Non-pigmented ciliary epithelial cell (primary cell): ENCODE measurements at regions not wholly inside any gene's neighbourhood (a gene's known extent, or its start where the extent isn't known, plus 50 kb on each side); places are given as distances from the start of the nearest gene placed in this dataset.
A peak's percentile ranks its signal among the peaks of the same experiment; 100 is the strongest.

Experiments used
- DNase-seq: peaks from one replicate; pipeline ENCODE4 v3.0.0-alpha.2; 2010; ENCODE audit warnings: low read depth

GRCh38 chr11:23023319-23023718 is 163.0 kb upstream of the CCDC179 start:
- no peak for DNase-seq

GRCh38 chr11:23041001-23041503 is 180.8 kb upstream of the CCDC179 start:
- DNase-seq = no peak

GRCh38 chr11:23058656-23059055 is 198.4 kb upstream of the CCDC179 start:
- no peak for DNase-seq

- DNase-seq = no peak
Measured at GRCh38 chr11:23063276-23063675, 203.0 kb upstream of the CCDC179 start.

DNA sequence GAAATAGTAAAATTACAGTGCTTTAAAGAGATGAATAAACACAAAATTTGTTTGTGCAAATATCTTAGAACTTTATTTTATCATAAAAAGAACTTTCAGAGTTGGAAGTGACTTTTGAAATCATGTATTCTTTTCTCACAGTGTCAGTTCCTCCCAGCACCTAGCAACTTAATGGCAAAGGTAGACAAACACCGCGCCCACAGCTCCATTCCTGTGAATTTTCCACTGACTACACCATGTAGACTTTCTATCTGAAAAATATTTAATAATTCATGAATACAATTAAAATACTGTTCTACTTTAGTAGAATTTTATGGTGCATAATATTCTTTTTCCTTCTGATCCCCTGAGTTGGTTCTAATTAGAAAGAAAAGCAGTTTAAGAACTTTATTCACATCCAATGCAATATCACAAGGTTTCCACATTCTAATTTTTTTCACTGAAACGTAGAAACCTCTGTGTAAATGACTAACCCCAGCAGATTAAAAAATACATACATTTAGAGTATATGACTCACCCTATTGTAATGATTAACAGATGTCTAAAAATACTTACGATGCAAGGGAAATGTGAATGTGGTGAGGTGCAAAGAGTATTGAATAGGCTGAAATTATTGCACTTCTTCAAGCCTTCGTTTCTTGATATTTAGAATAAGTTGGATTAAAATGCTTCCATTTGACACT is 218.2 kb upstream of the CCDC179 start:
- DNase-seq = peak; percentile 38

DNA sequence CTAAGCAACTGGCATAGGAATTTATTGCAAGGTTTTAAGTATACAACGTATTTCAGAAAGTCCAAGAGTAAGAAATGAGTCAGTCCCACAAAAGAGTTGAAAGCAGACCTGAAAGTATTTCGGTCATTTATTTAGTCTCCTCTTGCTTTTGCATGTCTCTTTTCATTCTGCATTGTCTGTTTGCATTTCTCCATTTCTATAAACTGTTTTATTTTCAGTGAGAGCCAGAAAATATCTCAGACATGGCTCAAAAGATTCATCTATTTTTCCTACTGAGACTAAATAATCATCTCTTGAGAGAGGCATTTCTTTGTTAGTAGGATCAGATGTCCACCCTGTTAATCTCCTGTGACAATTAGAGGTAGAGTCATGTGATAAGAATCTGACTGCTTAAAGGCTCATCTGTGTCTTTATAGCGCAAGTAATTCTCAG is 219.1 kb upstream of the CCDC179 start:
- DNase-seq = peak; percentile 24

GRCh38 chr11:23087407-23087806 is 227.1 kb upstream of the CCDC179 start:
- DNase-seq = no peak

DNA sequence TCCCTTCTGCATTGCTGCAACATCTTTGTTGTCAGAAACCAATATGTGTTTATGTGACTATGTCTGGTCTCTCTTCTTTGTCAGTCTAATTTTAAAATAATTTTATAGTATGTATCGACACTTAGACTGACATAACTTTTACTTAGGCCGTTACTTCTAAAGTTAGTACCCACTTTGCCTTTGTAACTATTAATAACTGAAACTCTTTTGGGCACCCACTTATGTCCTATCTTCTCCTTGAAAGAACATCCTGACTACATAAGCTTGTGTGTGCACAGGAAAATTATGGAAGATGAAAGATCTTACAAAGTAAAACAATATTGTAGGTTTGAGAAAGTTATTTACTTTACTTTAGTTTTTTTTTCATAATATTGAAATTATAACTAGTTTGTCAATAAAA is 230.4 kb upstream of the CCDC179 start:
- no peak for DNase-seq

- no peak for DNase-seq
Measured at GRCh38 chr11:23095650-23096189, 235.4 kb upstream of the CCDC179 start.

DNA sequence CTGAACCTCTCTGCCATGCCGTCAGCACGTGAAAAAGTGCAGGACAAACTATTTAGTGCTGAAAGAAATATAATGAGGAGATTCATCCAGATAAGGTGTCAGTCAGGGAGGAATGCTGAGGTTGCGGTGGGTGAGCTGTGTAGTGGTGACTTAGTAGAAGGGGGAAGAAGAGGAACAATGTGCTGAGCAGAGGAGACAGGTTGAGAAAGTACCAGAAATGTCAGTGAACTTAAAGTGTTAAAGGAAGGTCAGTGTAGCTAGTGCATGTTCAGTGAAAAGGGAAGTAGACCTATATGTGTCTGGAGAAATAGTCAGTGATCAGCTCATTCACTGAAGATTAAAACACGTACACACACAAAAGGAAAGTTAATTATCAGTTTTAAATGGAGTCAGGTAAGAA is 237.6 kb upstream of the CCDC179 start:
- DNase-seq = no peak

GRCh38 chr11:23099256-23099655 is 239.0 kb upstream of the CCDC179 start:
- DNase-seq = no peak

- DNase-seq = no peak
Measured at GRCh38 chr11:23100726-23101125, 240.5 kb upstream of the CCDC179 start.

GRCh38 chr11:23103416-23103815 is 243.1 kb upstream of the CCDC179 start:
- DNase-seq = no peak

- DNase-seq = no peak
Measured at GRCh38 chr11:23111527-23111926, 251.3 kb upstream of the CCDC179 start.

DNA sequence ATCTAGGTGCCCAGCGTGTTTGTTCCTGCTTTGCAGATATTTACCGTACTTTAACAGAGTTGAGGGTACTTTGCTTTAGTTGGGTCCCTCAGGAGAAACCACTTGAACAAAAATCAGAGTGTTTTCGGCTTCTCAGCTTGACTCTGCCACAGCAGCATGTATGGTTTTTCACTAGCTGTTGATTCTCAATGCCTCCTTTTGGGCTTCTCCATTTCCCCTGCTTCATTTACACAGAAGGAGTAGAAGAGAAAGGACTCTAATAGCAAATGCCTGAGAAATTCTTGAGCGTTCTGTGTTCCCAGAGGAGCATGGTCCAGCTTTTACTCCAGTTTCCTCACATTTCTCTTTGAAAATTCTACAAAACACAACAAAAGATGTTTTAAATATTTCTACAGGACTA is 252.1 kb upstream of the CCDC179 start:
- DNase-seq = no peak

GRCh38 chr11:23112987-23113886 is 253.0 kb upstream of the CCDC179 start:
- no peak for DNase-seq

DNA sequence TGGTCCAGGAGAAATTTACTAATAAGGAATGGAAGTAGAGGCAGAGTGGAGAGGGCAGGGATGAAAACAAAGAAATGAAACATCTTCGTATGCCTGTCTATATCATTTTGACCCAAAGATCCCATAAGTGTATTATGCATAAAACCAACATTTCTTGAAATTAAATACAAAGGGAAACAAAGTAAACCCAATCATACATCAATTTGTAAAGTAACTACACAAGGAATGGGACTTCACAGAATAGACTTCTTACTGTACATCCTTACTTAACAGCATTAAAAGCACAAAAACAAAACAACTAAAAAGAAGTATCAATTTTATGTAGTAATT is 253.6 kb upstream of the CCDC179 start:
- DNase-seq = no peak

- DNase-seq = peak; percentile 26
Measured at GRCh38 chr11:23123753-23124152, 263.5 kb upstream of the CCDC179 start.

- no peak for DNase-seq
Measured at GRCh38 chr11:23124249-23124648, 264.0 kb upstream of the CCDC179 start.

DNA sequence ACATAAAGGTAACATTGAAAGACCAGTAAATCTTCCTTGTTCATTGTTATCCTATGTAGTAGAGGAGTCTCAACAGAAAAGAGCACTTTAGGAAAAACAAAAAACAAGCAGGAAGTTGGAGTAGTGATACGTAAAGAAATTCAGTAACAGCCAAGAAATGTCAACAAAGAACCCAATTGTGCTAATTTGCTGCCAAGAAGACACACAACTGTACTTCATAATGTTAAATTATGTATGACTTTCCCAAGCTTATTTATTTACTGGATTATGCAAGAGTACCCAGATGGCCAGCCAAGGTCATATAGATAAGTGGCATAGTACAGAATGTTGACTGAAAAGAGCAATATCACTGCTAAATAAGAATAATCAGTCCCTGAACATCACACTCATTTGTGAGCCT is 264.7 kb upstream of the CCDC179 start:
- DNase-seq = no peak

- DNase-seq = no peak
Measured at GRCh38 chr11:23127706-23128105, 267.4 kb upstream of the CCDC179 start.

DNA sequence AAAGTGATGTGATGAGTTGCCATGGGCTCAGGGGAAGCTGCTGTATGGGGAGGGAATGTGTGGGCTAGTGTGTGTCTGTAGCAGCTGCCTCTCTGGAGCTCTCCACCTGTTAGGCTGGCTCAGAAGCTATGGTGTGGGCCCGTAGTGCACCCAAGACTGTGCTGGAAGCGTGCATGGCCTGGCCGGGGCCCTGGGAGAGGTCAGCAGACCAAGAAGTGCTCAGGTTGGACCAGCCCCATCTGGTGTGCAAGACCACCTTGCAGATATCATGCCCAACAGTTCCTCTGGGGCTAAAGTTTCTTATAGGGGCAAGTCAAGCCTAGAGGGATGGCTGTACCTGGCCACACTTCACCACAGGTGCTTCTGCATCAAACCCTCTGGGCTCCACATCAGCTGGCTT is 274.4 kb upstream of the CCDC179 start:
- DNase-seq = no peak

DNA sequence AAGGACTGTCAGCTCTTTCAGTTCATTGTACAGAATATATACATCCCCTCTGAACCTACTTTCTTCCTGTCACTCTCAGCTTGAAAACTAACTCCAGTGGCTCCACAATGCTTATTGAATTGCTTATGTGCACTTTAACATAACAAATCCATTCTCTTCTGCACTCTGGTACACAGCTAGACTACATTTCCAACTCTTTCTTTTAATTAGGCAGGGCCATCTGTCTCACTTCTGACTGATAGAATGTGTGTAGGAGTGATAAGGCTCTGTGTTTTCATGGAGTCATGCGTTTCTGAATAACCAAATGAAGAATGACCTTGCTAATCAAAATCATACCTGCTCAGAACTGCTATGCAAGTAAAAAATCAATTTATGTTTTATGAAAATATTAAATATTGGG is 278.5 kb upstream of the CCDC179 start:
- no peak for DNase-seq
